Activated naive CD4-positive, alpha-beta T cell treated with anti-CD3 and anti-CD28 coated beads, Interleukin-2, amount 50 U/mL, for 16 hours (primary cell): ENCODE measurements at regions not wholly inside any gene's neighbourhood (a gene's known extent, or its start where the extent isn't known, plus 50 kb on each side); places are given as distances from the start of the nearest gene placed in this dataset.
"Not testable (repeated sequence)": the region's sequence is repeated elsewhere in the genome, so short reads cannot be mapped to it uniquely, and the experiment has no call there.

ENCODE experiments used
- DNase-seq: peaks from one replicate; pipeline ENCODE4 v3.0.0-alpha.2; 2020

- no peak for DNase-seq
Measured at GRCh38 chr5:96483878-96484277, 50.8 kb upstream of the PCSK1 start.

GRCh38 chr5:96487859-96488258, 54.8 kb upstream of the PCSK1 start:
- no peak for DNase-seq

DNA sequence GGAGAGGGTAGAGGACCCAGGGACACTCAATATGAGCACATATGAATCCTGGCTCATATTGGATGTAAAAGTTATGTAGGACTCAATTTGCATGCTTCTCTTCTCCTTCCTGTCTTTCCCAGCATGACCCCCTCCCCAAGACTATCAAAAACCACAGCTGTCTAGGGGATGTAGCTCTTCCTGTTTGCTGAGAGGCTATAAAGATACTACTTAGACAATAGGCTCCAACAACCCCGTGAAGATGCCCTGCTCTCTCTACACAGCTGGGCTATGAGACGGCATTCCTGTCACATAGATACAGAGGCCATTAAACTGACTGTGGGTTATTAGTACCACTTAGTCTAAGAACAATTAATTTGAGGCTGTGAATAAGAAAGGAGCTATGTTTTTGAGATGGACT, 56.5 kb upstream of the PCSK1 start:
- DNase-seq = no peak

DNA sequence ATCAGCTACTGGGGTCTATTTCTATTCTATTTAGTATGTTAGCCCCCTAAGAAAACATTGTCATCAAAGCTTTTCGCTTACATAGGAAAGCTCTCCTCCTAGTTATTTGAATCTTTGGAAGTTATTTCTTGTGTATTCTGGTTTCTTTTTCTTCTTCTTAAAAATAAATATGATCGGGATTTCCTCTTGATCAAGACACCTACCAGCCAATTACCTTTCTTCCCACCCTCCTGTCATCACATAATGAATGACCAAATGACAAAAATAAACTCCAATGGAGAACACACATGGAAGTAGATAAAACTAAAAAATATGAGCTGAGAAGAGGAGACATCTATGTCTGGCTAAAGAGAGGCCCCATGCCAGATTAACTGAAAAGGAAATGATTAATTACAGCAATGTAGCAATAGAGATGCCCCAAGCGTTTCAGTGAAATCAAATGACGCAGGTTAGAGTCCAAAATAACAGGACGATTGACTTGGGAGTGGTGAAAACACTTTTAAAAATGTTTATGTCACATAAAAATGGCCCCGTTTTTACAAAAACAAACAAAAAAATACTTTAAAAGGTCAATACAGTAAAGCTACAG, 59.5 kb upstream of the PCSK1 start:
- no peak for DNase-seq

DNA sequence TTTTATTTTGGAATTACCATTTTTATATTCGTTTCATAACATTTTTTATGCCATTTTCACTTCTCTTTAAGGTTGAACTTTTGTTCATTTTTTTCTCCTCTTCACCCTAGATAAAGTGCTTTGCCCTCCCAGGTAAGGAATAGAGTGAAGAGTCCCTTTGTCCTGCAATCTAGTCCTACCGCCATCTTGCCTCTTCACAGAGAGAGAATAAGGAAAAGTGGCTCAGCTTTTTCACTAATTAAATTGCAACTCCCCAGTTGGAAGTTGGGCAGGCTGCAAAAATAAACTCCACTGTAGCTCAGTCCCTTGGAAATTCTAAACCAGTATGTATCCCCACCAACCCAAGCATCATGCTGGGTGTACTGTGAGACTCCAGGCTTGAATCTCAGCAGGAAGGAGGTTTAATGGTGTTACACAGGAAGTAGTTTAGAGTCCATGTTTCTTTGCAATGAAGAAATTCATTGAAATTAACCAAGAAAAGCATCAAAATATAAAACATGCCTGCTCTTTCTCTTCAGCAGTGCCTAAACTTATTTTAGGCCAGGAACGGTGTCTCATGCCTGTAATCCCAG, 60.3 kb upstream of the PCSK1 start:
- DNase-seq = no peak

DNA sequence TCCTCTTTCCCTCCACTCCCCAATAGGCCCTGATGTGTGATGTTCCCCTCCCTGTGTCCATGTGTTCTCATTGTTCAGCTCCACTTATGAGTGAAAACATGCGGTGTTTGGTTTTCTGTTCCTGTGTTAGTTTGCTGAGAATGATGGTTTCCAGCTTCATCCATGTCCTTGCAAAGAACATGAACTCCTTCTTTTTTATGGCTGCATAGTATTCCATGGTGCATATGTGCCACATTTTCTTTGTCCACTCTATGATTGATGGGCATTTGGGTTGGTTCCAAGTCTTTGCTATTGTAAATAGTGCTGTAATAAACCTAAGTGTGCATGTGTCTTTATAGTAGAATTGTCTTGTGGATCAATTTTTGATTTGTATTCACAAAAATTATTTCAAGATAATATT, 62.4 kb upstream of the PCSK1 start:
- DNase-seq = not testable (repeated sequence)

- DNase-seq = not testable (repeated sequence)
Measured at GRCh38 chr5:96497027-96497426, 64.0 kb upstream of the PCSK1 start.

- DNase-seq = no peak
Measured at GRCh38 chr5:96499753-96500345, 66.8 kb upstream of the PCSK1 start.

DNA sequence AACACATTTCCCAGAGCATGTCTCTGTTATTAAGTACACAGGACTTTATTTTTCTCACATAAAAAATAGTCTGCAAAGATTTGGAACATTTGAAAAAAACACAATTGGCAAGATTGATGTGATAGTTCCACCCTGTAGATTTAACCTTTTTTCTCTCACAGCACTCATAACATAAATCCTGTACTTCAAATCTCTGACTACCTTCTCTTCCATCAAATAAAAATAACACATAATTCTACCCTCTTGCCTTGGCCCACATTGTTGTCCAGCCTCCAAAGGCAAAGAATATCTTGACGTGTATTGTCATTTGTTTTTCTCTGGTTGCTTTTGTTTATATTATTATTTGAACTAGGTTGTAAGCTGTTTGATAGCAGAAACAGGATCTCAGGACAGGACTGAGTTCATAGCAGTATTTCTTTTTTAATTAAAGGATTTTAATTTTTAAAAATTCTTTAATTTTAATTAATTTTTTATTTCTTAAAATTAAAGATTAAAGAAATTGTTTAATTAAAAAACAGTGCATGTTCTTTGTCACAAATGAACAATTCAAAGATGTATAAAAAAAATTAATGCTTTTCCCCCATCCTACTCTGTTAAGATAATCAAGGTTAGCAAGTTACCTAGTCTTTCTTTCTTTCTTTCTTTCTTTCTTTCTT, 69.1 kb upstream of the PCSK1 start:
- DNase-seq = no peak

- DNase-seq = no peak
Measured at GRCh38 chr5:96503501-96504236, 70.6 kb upstream of the PCSK1 start.

DNA sequence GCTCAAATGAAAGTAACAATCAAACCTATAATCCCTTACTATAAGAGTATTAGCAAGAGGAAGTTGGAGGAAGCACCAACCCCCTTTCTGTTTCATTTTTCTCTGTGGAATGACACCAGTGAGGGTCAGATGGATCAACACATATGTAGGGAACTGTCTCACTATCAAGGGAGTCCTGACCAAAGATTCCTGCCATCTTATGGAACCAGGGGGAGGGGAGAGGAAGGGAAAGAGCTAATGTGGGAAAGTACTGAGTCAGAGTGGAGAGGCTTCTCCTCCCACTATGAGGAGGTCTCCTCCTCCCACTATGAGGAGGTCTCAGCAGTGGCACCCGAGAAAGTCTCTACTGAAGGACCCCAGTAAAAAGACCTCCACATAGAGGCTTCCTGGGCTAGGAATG, 73.3 kb upstream of the PCSK1 start:
- no peak for DNase-seq

- DNase-seq = no peak
Measured at GRCh38 chr5:96506866-96507527, 73.9 kb upstream of the PCSK1 start.

GRCh38 chr5:96509316-96509715, 76.3 kb upstream of the PCSK1 start:
- DNase-seq = no peak

DNA sequence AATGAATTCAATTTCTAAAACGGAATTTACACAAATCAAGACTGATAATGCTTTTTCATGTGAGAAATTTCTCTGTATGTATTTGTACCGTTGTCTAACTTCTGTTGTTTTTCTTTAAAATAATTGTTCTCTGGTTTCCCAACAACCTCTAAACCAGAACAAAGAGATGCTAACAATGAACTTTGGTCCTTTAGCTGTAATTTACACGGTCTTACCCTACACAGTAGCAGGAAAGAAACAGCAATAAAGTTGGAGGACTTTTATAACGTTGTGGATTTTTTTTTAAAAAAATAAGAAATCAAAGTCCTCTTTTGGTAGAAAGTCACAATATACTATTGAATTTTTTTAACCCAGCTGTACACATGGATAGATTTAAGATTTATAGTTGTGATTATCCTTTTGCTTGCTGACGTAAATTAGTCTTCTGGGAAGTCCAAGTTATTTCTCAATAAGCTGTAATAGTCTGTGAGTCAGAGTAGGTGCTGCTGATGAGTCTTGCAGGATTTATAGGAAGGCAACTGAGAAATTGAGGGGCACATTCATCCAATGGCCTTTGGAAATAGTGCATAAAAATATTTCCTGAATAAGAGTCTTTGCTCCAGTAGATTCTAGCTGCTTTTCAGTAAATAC, 76.8 kb upstream of the PCSK1 start:
- DNase-seq = no peak

DNA sequence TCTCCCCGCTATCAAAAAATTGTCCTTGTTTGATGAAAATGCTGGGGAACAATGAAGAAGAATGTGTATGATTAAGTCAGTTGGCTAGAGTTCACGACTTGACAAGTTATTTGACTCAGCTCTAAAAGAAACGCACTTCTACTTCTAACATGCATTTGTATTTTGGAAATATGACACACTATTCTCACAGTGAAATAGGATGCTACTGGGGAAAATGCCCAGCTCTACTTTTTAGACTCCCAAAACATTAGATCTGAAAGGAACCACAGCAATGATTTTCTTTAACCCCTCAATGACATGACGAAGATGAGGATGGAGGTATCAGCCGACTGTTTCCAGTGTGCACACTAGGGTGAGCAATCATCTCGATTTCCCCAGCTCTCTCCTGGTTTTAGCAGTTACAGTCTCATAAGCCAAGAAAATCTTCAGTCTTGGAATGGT, 83.6 kb upstream of the PCSK1 start:
- DNase-seq = no peak

DNA sequence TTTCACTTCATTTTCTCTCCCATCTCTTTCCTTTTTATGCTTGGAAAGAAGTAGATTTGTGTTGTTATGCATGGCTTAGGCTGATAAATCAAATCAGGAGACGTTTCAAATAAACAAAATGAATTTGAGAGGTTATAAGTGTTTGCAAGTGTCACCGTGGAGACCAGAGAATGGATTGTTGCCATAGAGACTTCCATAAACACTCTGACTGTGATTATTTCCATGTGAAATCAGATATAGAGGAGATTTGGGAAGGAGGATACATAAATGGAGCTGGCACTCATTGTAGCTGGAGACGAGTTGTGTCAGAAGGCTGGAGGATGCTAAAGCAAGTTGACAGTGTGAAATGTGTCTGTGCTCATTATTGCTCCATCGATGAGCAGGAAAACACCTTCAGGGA, 84.2 kb upstream of the PCSK1 start:
- DNase-seq = no peak

- DNase-seq = no peak
Measured at GRCh38 chr5:96520345-96520744, 87.3 kb upstream of the PCSK1 start.

DNA sequence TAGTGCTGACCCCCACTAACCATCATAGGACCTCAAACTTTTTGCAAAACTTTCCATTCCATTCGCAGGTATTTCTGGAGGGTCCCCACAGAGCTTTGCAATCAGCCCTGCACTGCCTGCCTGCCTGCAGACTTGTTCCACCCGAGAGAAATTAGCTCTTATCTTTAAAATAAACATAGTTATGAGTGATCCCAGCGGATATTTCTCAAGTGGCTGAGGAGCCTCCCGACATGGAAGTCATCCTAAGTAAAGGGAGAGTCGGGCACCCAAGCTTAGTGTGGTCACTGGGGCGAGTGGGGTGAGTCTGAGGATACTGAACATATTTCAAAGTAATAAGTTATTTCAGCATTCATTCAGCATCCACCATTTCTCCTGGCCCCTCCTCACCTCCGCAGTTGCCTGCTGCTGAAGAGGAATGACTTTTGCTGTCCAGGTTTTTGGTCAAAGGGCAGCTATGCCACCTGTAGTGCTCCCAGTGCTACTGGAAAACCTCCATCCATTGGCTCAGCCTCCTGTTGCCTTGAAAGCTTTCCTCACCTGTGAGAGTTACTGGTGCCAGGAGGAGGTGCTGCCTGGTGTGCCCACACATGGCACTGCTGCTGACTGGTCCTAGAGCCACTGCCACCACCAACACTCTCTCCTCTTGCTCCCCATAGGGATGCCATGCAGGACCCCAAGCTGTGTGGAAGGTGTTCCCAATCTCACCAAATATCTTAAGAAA, 89.7 kb upstream of the PCSK1 start:
- no peak for DNase-seq

GRCh38 chr5:96527768-96528661, 95.0 kb upstream of the PCSK1 start:
- DNase-seq = no peak

- no peak for DNase-seq
Measured at GRCh38 chr5:96528826-96529474, 95.9 kb upstream of the PCSK1 start.
